ENCODE measurements at regions not wholly inside any gene's neighbourhood (a gene's known extent, or its start where the extent isn't known, plus 50 kb on each side); places are given as distances from the start of the nearest gene placed in this dataset.

DNA sequence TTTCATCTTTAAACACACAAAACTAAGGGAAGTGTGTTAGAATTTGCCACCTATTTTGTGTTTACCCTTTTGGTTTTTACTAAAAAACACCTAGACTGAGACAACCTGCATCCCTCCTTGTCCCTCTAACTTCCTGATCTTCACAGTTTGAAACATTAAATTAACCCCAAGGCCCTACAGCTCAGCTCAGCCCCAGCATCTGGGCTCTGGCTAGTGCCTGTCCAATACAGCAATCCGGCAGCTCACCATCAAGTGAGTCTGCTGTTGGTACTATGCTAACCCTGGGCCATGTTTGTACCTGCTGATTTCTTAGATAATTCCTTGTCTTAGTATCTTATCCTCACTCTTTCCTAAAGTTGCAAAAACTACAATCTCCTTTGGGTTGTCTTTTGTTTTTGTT, 162.4 kb downstream of the DSEL start:
- Mint-ChIP-seq H3K4me3 (no peak overlapping the region), H3K4me1 (peaks cover 7% of the 10 kb centered on the region), H3K27ac (peak overlapping the region; percentile 46 to 88), H3K27me3 (no peaks in the 10 kb centered on the region), H3K9me3 (peaks cover 4 to 14% of the 10 kb centered on the region in 2 donors)
- ATAC-seq (no peak), DNase-seq (no peak)

GRCh38 chr18:67347438-67347837, 169.1 kb downstream of the DSEL start:
- Mint-ChIP-seq H3K4me3 (no peak overlapping the region), H3K27me3 (no peaks in the 10 kb centered on the region), H3K27ac (no peak overlapping the region), H3K9me3 (no peaks in the 10 kb centered on the region), H3K4me1 (peaks cover 5% of the 10 kb centered on the region)
- ATAC-seq (no peak), DNase-seq (no peak)

DNA sequence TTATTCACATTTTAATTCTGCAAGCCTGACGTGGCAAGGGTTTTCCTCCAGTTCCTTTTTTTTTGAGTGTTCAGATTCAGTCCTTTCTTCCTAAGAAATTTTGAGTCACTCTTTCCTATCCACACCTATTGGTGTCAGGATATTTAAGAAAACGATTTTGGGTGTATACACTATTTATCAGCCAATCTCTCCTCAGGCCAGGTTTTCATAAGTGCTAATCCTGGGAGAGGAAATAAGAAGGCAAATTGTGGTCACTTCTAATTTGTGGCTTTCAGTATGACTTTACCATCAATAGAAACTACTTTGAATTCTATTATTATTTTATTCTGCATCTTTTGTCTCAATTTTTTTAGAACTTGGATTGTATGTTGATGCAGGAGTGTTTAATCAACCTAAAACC, 174.4 kb downstream of the DSEL start:
- ATAC-seq (no peak), DNase-seq (no peak)
- H3K4me1 Mint-ChIP-seq: peaks cover 14% of the 10 kb centered on the region
- H3K27me3 Mint-ChIP-seq: no peaks in the 10 kb centered on the region
- H3K4me3 Mint-ChIP-seq: no peak overlapping the region
- H3K9me3 Mint-ChIP-seq: peaks cover 0 to 7% of the 10 kb centered on the region in 2 donors
- no peak overlapping the region for H3K27ac Mint-ChIP-seq

- Mint-ChIP-seq H3K27me3 (no peaks in the 10 kb centered on the region), H3K9me3 (peaks cover 7 to 24% of the 10 kb centered on the region in 2 donors), H3K4me3 (no peak overlapping the region), H3K27ac (no peak overlapping the region), H3K4me1 (peaks cover 11% of the 10 kb centered on the region)
- ATAC-seq: no peak
- DNase-seq: no peak
Observed at GRCh38 chr18:67337696-67338095, 178.8 kb downstream of the DSEL start.

DNA sequence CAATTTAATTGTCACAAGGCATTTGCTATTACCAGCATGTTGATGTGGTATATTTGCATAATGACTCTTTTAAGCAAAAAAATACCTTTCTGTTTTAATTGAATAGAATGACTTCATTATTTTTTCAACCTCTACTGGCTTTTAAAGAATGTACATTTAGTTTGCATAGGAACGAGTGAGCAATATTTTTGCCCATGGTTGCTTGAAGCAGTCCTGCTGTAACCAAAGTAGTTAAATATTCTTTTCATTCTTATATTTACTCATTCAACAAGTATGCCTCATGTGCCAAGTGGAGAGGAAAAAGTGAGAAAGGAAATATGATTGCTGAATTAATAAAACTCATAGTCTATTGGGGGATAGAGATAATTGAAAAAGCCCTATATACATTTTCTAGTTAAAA, 184.7 kb downstream of the DSEL start:
- H3K27me3 Mint-ChIP-seq: no peaks in the 10 kb centered on the region
- H3K4me1 Mint-ChIP-seq: no peaks in the 10 kb centered on the region
- peaks cover 7 to 22% of the 10 kb centered on the region in 2 donors for H3K9me3 Mint-ChIP-seq
- no peak overlapping the region for H3K27ac Mint-ChIP-seq
- no peak overlapping the region for H3K4me3 Mint-ChIP-seq
- ATAC-seq: no peak
- DNase-seq: no peak

DNA sequence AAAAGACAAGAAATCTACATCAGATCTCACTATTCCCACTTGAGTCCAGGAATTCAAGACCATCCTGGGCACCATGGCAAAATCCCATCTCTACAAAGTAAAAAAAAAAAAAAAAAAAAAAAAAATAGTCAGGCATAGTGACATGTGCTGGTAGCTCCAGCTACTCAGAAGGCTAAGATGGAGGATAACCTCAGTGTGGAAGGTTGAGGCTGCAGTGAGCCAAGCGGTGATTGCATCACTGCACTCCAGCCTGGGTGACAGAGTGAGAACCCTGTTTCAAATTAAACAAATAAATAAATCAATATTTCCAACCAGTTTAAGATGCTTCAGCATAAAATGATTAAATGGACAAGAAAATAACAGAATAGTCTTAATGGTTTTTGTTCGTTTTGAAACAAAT, 197.4 kb downstream of the DSEL start:
- Mint-ChIP-seq H3K4me1 (no peaks in the 10 kb centered on the region), H3K27ac (no peak overlapping the region), H3K9me3 (peaks cover 14 to 19% of the 10 kb centered on the region in 2 donors), H3K27me3 (no peaks in the 10 kb centered on the region), H3K4me3 (no peak overlapping the region)
- DNase-seq (no peak), ATAC-seq (no peak)

DNA sequence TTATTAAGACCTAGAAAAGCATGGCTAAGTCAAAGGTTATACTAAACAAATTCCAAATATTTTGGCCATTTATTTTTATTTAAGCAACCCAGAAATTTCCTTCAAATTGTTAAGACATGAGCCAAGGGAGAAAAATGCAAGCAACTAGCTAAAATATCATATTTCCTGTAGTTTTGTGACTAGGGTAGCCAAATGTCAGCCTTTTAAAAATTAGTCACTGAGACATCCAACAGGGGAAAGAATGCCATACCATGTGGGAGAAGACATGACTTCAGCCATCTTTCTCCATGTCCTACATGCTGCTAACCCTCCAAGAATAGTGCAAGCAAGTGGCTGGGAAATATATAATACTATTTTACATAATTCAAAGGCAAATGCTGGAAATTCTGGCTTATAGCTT, 197.9 kb downstream of the DSEL start:
- Mint-ChIP-seq H3K27ac (no peak overlapping the region), H3K9me3 (peaks cover 14 to 19% of the 10 kb centered on the region in 2 donors), H3K4me3 (no peak overlapping the region), H3K4me1 (no peaks in the 10 kb centered on the region), H3K27me3 (no peaks in the 10 kb centered on the region)
- DNase-seq: no peak
- ATAC-seq: no peak

GRCh38 chr18:67310826-67311225, 205.7 kb downstream of the DSEL start:
- Mint-ChIP-seq H3K27ac (no peak overlapping the region), H3K4me1 (no peaks in the 10 kb centered on the region), H3K9me3 (no peaks in the 10 kb centered on the region), H3K27me3 (no peaks in the 10 kb centered on the region), H3K4me3 (no peak overlapping the region)
- ATAC-seq (no peak), DNase-seq (no peak)

DNA sequence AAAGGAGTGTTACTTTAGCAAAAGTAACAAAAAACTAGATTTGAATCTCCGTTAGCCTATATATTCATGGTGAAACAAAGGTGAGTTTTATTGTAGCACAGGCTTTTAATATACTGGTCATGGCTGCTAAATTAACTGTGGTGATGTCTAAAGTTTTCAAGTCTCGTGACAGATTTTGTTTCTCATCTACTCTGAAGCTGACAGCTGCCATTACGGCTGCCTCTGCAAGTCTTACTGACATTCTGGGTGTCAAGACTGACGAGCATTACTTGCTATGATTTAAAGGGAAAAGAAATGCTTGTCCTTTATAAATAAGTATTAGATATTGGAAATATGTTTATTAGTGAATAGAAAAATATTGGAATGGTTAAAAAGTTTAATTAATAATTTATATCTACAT, 207.7 kb downstream of the DSEL start:
- no peak overlapping the region for H3K27ac Mint-ChIP-seq
- H3K4me3 Mint-ChIP-seq: no peak overlapping the region
- H3K9me3 Mint-ChIP-seq: no peaks in the 10 kb centered on the region
- ATAC-seq: no peak
- peaks cover 6% of the 10 kb centered on the region for H3K4me1 Mint-ChIP-seq
- H3K27me3 Mint-ChIP-seq: no peaks in the 10 kb centered on the region
- DNase-seq: no peak

DNA sequence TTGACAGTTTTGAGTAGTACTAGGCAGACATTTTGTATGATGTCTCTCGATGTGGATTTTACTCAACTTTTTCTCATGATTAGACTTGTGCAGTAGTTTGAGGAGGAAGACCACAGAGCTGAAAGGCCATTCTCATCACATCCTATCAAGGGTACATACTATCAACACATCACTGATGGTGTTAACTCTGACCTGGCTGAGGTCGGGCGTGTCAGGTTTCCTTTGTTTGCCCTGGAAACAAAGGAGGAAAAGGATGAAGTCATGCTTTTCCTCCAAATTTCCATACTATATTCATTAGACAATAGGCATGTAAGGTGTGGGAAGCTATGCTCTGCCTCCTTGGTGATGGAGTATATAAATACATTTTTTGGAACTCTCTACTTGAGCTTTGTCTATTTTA, 211.1 kb downstream of the DSEL start:
- no peak overlapping the region for H3K27ac Mint-ChIP-seq
- no peak for ATAC-seq
- no peaks in the 10 kb centered on the region for H3K27me3 Mint-ChIP-seq
- peaks cover 8 to 13% of the 10 kb centered on the region in 2 donors for H3K9me3 Mint-ChIP-seq
- peaks cover 21% of the 10 kb centered on the region for H3K4me1 Mint-ChIP-seq
- DNase-seq: no peak
- H3K4me3 Mint-ChIP-seq: no peak overlapping the region

GRCh38 chr18:67302043-67302442, 214.5 kb downstream of the DSEL start:
- peak overlapping the region; percentile 95 to 98 for H3K27ac Mint-ChIP-seq
- no peaks in the 10 kb centered on the region for H3K27me3 Mint-ChIP-seq
- H3K9me3 Mint-ChIP-seq: peaks cover 15 to 31% of the 10 kb centered on the region in 2 donors
- H3K4me3 Mint-ChIP-seq: peak overlapping the region; percentile 76 to 88
- peaks cover 21% of the 10 kb centered on the region for H3K4me1 Mint-ChIP-seq
- DNase-seq: no peak
- peak; percentile 75 for ATAC-seq

DNA sequence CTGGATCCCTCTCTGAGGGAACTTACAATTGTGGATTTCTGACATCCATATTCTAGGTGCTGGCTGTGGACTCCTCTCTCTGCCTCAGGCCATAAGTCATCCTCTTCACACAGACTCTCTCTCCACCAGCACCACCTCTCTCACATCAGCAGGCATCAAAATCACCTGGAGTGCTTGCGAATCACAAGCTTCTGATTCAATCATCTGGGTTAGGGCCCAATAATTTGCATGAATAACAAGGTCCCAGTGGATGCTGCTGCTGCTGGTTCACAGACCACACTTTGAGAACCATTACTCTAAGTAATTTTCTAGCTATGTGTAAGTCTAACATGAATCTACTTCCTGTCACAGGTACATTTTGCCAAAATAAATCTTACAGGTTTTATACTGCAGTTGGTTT, 214.9 kb downstream of the DSEL start:
- peak; percentile 3 to 21 for DNase-seq
- Mint-ChIP-seq H3K4me1 (peaks cover 21% of the 10 kb centered on the region), H3K27ac (peak overlapping the region; percentile 95 to 98), H3K4me3 (peak overlapping the region; percentile 76 to 88), H3K9me3 (peaks cover 16 to 31% of the 10 kb centered on the region in 2 donors), H3K27me3 (no peaks in the 10 kb centered on the region)
- ATAC-seq: peak; percentile 79

DNA sequence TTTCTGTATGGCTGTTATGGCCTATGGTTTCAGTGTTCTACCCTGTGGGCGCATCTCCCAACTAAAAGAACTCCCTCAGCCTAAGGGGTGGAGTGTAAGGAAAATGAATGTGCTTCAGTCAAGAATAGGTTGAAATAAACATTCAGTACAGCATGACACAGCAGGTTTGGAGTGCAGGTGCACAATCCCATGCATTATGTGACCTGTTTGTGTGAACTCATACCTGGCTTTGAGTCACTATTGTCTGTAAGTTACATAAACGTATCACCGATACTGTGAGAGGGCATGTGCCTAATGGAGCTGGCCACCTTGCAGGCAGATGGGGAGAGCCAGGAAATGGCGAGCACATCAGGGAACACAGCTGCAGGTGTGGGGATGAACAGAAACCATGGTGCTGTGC, 216.0 kb downstream of the DSEL start:
- H3K9me3 Mint-ChIP-seq: peaks cover 19 to 31% of the 10 kb centered on the region in 2 donors
- DNase-seq (peak; percentile 13 to 26), ATAC-seq (no peak)
- no peak overlapping the region for H3K4me3 Mint-ChIP-seq
- no peak overlapping the region for H3K27ac Mint-ChIP-seq
- H3K27me3 Mint-ChIP-seq: no peaks in the 10 kb centered on the region
- peaks cover 21% of the 10 kb centered on the region for H3K4me1 Mint-ChIP-seq

DNA sequence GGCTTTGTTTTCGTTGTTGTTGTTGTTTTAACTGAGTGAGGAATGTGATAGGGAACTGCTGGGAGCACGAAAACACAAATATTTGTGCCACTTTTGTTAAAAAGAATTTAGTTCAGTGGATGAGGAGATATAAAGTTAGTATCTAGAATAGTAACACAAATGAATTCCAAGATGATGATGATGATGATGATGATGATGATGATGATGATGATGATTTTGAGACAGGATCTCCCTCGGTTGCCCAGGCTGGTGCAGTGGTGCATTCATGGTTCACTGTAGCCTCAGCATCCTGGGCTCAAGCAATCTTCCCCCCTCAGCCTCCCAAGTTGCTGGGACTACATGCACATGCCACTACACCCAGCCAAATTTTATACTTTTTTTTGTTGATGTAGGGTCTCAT, 223.7 kb downstream of the DSEL start:
- ATAC-seq (no peak), DNase-seq (no peak)
- H3K27me3 Mint-ChIP-seq: no peaks in the 10 kb centered on the region
- H3K9me3 Mint-ChIP-seq: peaks cover 16 to 23% of the 10 kb centered on the region in 2 donors
- H3K4me3 Mint-ChIP-seq: no peak overlapping the region
- no peak overlapping the region for H3K27ac Mint-ChIP-seq
- H3K4me1 Mint-ChIP-seq: no peaks in the 10 kb centered on the region

- Mint-ChIP-seq H3K27me3 (no peaks in the 10 kb centered on the region), H3K9me3 (peaks cover 16% of the 10 kb centered on the region in 2 donors), H3K4me1 (no peaks in the 10 kb centered on the region), H3K4me3 (no peak overlapping the region), H3K27ac (no peak overlapping the region)
- DNase-seq (no peak), ATAC-seq (no peak)
Observed at GRCh38 chr18:67290421-67290820, 226.1 kb downstream of the DSEL start.

- DNase-seq (no peak), ATAC-seq (no peak)
- H3K27me3 Mint-ChIP-seq: no peaks in the 10 kb centered on the region
- H3K27ac Mint-ChIP-seq: no peak overlapping the region
- H3K4me3 Mint-ChIP-seq: no peak overlapping the region
- H3K9me3 Mint-ChIP-seq: no peaks in the 10 kb centered on the region
- H3K4me1 Mint-ChIP-seq: no peaks in the 10 kb centered on the region
Observed at GRCh38 chr18:67285583-67285982, 230.9 kb downstream of the DSEL start.

DNA sequence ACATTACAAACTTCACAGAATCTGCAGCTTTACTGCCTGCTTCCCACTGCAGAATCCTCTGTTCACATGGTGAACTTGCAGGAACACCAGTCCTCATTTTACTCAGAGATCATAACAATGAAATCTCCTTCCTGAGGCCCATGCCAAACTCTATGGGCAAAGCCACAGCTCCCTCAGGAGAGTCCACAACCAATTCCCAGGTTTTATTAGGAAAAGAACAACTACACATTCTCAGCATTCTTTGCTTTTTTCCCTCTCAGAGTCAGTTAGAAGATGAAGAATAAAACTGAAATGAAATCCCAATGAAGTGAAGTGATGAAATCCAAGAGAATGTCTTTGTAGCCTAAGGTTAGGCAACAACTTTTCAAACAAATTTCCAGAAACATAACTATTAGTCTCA, 233.7 kb downstream of the DSEL start:
- DNase-seq (no peak), ATAC-seq (no peak)
- Mint-ChIP-seq H3K27me3 (no peaks in the 10 kb centered on the region), H3K9me3 (no peaks in the 10 kb centered on the region), H3K4me1 (no peaks in the 10 kb centered on the region), H3K4me3 (no peak overlapping the region), H3K27ac (no peak overlapping the region)

All from stimulated activated naive CD8-positive, alpha-beta T cell treated with anti-CD3 and anti-CD28 coated beads, Interleukin-15, amount 100 ng/mL, for 72 hours (primary cell).